ENCODE measurements at regions not wholly inside any gene's neighbourhood (a gene's known extent, or its start where the extent isn't known, plus 50 kb on each side); places are given as distances from the start of the nearest gene placed in this dataset.

DNA sequence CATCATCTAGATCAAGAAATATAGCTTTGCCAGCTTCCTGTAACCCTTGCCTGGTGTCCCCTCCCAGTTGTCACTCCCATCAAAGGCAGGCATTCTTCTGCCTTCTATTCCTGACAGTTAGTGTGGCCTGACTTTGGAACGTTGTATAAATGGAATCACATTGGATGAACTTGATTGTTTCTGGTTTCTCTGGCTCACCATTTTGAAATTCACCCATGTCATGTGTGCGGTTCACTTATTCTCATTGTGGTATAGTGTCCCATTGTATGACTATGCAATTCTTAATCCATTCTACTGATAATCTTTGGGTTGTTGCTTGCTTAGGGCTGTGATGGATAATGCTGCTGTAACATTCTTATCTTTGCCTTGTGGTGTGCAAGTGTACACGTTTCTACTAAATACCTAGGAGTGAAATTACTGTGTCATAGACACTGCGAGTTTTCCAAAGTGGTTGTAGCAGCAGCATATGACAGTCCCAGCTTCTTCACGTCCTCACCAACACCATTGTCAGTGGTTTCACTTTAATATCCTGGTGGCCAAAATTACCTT is 73.2 kb downstream of the VEGFA start:
- no peak for DNase-seq

DNA sequence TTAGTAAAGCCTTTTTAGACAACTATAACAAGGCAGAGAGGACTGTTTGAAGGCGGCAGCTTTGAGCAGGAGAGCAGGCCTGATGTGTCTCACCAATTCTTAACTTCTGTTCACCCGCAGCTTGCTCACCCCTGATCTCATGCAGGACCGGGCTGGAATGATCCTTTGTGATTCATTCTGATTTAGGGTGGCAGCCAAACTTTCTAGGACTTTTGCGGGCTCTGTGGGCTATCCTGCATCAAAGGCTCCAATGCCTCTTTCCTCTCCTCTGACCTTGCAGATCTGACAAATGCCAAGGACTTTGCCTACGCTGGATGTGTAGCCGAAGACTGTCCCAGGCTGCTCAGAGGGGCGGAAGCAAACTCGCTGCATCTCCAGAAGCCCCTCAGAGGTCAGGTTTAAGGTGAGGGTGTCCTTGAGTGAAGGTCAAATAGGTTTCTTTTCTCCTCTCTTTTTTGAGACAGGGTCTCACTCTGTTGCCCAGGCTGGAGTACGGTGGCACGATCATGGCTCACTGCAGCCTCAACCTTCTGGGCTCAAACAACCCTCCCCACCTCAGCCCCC is 72.3 kb downstream of the VEGFA start:
- DNase-seq = no peak

DNA sequence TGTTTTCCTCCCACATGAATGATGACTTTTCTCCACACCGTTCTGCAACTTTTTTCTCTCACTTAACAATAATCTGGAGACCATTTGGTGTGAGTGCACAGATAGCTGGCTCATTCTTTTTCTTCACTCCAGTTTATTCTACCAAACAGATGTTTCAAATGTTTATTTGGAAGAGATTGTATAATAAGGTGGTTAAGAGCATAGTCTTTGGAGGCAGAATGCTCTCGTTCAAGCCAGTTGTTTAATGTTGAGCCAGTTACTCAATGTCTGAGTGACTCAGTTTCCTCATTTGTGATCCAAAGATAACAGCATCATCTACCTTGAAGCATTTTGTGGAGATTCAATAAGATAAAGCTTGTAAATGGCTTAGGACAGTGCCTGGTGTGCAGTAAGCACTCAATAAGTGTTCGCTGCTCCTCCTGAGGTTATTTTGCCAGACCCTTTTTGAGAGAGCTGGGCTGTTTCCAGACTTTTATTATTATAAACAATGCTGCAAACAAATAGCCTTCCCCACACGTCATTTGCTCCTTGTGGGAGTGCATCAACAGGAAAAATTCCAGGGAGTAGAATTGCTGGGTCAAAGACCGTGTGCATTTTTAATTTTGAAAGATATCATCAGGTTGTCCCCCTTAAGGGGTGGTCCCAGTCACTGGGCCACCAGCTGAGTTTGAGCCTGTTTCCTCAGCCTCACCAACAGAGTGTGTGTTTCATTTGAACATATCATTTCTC is 70.6 kb downstream of the VEGFA start:
- no peak for DNase-seq

DNA sequence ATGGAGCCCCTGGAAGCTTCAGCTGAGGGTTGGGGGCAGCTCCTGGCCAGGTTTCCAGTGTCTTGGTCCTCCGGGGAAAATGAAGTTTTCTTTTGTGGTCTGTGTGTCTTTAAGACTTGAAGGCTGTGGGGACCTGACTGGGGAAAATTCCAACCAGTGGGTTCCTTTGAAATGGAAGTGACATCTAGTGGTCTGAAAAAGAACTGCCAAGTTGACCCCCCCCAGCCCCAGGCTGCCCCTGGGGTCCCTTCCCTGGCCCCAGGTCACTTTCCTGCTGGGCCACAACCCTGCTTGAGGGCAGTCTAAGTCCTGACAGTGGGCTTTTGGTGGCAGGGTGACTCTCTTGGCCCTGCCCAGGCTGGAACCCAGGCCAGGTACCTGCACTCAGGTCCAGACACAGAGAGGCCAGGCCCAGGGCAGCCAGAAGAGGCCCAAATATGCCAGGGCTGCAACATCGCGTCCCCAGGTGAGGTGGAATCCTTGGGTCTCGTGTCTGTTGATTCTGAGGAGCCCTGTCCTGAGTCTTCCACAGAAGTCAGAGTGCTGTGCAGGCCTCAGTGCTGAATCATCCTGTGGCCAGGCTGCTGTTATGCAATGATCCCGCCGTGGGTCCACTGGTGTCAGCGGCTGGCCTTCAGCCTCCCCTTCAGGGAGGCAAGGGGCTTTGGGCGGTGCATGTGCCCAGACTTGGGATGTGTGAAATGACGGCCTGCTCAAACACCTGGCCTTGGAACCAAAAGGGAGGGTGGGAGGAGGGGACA is 68.4 kb downstream of the VEGFA start:
- peak in 1 of 2 experiments; percentile 16 for DNase-seq

DNA sequence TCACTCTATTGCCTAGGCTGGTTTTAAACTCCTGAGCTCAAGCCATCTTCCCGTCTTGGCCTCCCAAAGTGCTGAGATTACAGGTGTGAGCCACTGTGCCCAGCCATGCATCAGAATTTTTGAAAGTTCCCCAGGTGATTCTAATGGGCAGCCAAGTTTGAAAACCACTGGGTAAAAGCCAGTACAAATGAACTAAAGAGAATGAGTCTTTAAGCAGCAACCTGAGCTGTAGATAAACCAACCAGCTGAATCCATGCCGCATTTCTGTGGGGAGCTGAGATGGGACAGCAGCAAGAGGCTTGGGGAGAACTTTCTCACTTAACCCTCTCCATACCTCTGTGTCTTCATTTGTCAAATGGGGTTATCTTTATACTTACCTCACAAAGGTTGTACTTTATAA is 67.5 kb downstream of the VEGFA start:
- no peak for DNase-seq

DNA sequence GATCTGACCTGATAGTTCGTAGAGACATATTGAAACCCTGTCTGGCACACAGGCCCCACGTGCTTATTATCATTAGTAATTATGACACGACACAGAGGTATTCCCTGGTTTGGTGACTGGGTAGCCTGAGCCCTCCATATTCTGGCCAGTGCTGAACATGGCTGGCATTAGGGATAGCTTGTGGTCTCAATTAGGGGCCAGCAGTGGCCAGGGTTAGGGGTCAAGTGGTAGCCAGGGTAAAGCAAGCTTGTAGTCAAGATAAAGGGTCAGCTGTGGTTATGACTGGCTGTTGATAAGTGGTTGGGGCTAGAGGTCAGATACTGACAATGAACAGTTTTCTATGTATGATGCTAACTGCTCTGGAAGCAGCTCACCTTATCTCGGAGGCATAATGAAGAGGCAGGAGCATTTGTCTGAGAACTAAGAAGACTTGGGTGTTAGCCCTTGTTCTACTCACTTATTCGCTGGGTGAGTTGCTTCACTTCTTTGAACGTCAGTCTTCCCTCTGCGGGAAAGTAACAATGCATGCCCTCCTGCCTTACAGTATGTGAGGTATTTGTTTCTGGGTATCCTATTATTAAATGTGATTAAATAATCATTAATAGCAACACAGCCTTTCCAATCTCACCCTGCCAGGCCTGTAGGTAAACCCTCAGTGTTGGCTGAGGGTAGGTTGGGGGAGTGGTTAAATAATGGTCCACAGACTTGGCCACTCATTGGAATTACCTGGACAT is 66.7 kb downstream of the VEGFA start:
- DNase-seq = no peak
